ENCODE measurements at regions not wholly inside any gene's neighbourhood (a gene's known extent, or its start where the extent isn't known, plus 50 kb on each side); places are given as distances from the start of the nearest gene placed in this dataset.

GRCh38 chr14:101235335-101236103 is 325.8 kb upstream of the DIO3 start (continued):
- TF ChIP-seq ARID4A (CRISPR knock-in tag; IDR thresholded peaks at IDR 0.05; ENCODE audit: borderline replicate concordance): no peak
- TF ChIP-seq ZNF501 (CRISPR knock-in tag; IDR thresholded peaks at IDR 0.05): 0 out of 2 replicates have a peak, but pooled peaks have one; percentile 13
- no peak for TF ChIP-seq DBP (CRISPR knock-in tag; IDR thresholded peaks at IDR 0.05; ENCODE audit: not compliant biosample characterization)
- no peak for TF ChIP-seq ZNF652 (CRISPR knock-in tag; IDR thresholded peaks at IDR 0.05; ENCODE audit: borderline replicate concordance, low read depth)
- 0 out of 2 replicates have a peak, but pooled peaks have one; percentile 44 for TF ChIP-seq ZBED4 (CRISPR knock-in tag; IDR thresholded peaks at IDR 0.05; ENCODE audit: borderline replicate concordance)
- TF ChIP-seq ZNF543 (CRISPR knock-in tag; IDR thresholded peaks at IDR 0.05): no peak
- no peak for TF ChIP-seq ZNF703 (CRISPR knock-in tag; IDR thresholded peaks at IDR 0.05; ENCODE audit: borderline replicate concordance)
- TF ChIP-seq NFATC3 (CRISPR knock-in tag; IDR thresholded peaks at IDR 0.05): no peak
- TF ChIP-seq ZMYM4 (CRISPR knock-in tag; IDR thresholded peaks at IDR 0.05): no peak; the same call in 1 of the 2 replicates
- TF ChIP-seq ARID3A (IDR thresholded peaks at IDR 0.05; ENCODE audit: low read depth, low read length): no peak
- TF ChIP-seq GATA4 (IDR thresholded peaks at IDR 0.05; ENCODE audit: borderline replicate concordance, low read depth): no peak
- no peak for TF ChIP-seq ZNF841 (CRISPR knock-in tag; IDR thresholded peaks at IDR 0.05; ENCODE audit: borderline replicate concordance)
- TF ChIP-seq ATF2 (CRISPR knock-in tag; IDR thresholded peaks at IDR 0.05): no peak
- 0 out of 2 replicates have a peak, but pooled peaks have one; percentile 39 for TF ChIP-seq ZNF205 (CRISPR knock-in tag; IDR thresholded peaks at IDR 0.05)
- TF ChIP-seq E2F5 (CRISPR knock-in tag; conservative IDR thresholded peaks at IDR 0.05): no peak
